NCI-H1694 treated with DMSO at 0.1 percent for 48 hours (cell line): ENCODE measurements at regions not wholly inside any gene's neighbourhood (a gene's known extent, or its start where the extent isn't known, plus 50 kb on each side); places are given as distances from the start of the nearest gene placed in this dataset.

Source experiments
- DNase-seq: peaks from one replicate; lab custom pipeline; 2025; lab: John Stamatoyannopoulos, UW

- no peak for DNase-seq
Measured at GRCh38 chr13:26456650-26457049, 100.8 kb upstream of the WASF3 start.

- DNase-seq = no peak
Measured at GRCh38 chr13:26457212-26457611, 100.3 kb upstream of the WASF3 start.

GRCh38 chr13:26458196-26458749, 99.2 kb upstream of the WASF3 start:
- DNase-seq = no peak

GRCh38 chr13:26459276-26460131, 98.0 kb upstream of the WASF3 start:
- no peak for DNase-seq

GRCh38 chr13:26460648-26461047, 96.8 kb upstream of the WASF3 start:
- DNase-seq = no peak

- no peak for DNase-seq
Measured at GRCh38 chr13:26463296-26463695, 94.2 kb upstream of the WASF3 start.

GRCh38 chr13:26463848-26464247, 93.6 kb upstream of the WASF3 start:
- DNase-seq = no peak

- DNase-seq = no peak
Measured at GRCh38 chr13:26465514-26465913, 92.0 kb upstream of the WASF3 start.

- no peak for DNase-seq
Measured at GRCh38 chr13:26465954-26466353, 91.5 kb upstream of the WASF3 start.

- no peak for DNase-seq
Measured at GRCh38 chr13:26468265-26468801, 89.2 kb upstream of the WASF3 start.

GRCh38 chr13:26469602-26470001, 87.9 kb upstream of the WASF3 start:
- DNase-seq = no peak

GRCh38 chr13:26471807-26472206, 85.7 kb upstream of the WASF3 start:
- no peak for DNase-seq

GRCh38 chr13:26473571-26474230, 83.8 kb upstream of the WASF3 start:
- no peak for DNase-seq

GRCh38 chr13:26474286-26474685, 83.2 kb upstream of the WASF3 start:
- DNase-seq = no peak

- DNase-seq = no peak
Measured at GRCh38 chr13:26475176-26476110, 82.0 kb upstream of the WASF3 start.

GRCh38 chr13:26476111-26476781, 81.2 kb upstream of the WASF3 start:
- no peak for DNase-seq

- DNase-seq = no peak
Measured at GRCh38 chr13:26476782-26477142, 80.7 kb upstream of the WASF3 start.

GRCh38 chr13:26477681-26478080, 79.8 kb upstream of the WASF3 start:
- DNase-seq = no peak

GRCh38 chr13:26480246-26480855, 77.1 kb upstream of the WASF3 start:
- no peak for DNase-seq

GRCh38 chr13:26482451-26483197, 74.9 kb upstream of the WASF3 start:
- peak; percentile 79 for DNase-seq
